NB4 (cell line): ENCODE measurements at regions not wholly inside any gene's neighbourhood (a gene's known extent, or its start where the extent isn't known, plus 50 kb on each side); places are given as distances from the start of the nearest gene placed in this dataset.
A peak's percentile ranks its signal among the peaks of the same experiment; 100 is the strongest.

Experiments used
- DNase-seq: peaks from one replicate; pipeline ENCODE4 v3.0.0; 2010; ENCODE audit warnings: low read depth
- H3K4me3 ChIP-seq: one replicate; pipeline ENCODE4 v1.5.1; 2011; ENCODE audit warnings: mild to moderate bottlenecking, low read depth, low read length, moderate library complexity
- CTCF ChIP-seq: IDR thresholded peaks from one replicate; pipeline ENCODE4 v1.5.1; 2012; ENCODE audit warnings: low read depth, low read length
- MYC ChIP-seq: IDR thresholded peaks from 2 replicates; pipeline ENCODE4 v1.6.1; 2011; ENCODE audit warnings: low read depth, low read length
- POLR2A ChIP-seq: IDR thresholded peaks from 2 replicates; pipeline ENCODE4 v1.6.1; 2011; ENCODE audit warnings: mild to moderate bottlenecking; ENCODE audit not compliant: insufficient read length; ENCODE audit errors: extremely low read depth
- TF ChIP-seq, protein P1 (sequence below): IDR thresholded peaks from 2 replicates; pipeline ENCODE4 v1.6.1; 2011; ENCODE audit warnings: low read depth, low read length

DNA sequence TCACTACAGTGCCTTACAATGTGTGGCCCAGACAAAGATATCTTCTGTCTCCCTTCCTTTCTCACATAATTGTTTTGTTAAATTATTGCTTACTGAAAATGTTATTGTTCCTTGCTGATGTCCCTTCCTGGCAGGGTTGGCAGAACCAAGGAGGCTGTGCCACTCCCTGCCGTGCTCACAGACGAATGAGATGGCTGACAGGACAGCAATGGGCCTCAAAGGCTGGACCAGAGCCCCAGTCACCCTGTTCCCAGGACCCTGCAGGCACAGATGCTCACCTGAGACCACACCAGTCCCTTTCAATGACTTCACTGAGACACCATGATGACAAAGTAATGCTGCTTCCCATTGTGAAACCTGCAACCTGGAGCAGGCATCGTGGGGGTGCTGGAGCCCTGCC lies 375.1 kb downstream of the HACE1 start:
- TF ChIP-seq MYC (no peak), CTCF (no peak), POLR2A (no peak)
- TF ChIP-seq, protein P1, sequence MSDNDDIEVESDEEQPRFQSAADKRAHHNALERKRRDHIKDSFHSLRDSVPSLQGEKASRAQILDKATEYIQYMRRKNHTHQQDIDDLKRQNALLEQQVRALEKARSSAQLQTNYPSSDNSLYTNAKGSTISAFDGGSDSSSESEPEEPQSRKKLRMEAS, result no peak
- H3K4me3 ChIP-seq, result no peak overlapping the region
- DNase-seq, result no peak

DNA sequence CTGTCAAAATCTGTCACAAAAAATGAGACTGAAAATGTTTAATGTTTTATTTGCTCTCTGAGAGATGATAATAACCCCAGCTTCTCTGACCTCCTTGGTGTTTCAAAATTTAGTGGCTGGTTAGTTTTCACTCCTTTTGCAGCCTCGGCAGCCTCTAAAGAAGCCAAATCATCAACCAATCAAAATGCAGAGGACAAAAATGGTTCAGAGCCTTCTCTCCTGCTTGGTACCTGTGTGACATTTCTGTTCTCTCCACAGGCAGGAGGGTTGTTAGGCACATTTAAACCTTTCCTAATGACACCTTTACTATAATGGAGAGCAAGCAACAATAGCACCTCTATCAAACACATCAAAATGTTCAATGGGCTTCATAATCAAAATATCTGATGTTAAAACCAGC lies 375.5 kb downstream of the HACE1 start:
- no peak overlapping the region for H3K4me3 ChIP-seq
- TF ChIP-seq, protein P1, result no peak
- no peak for TF ChIP-seq CTCF
- no peak for TF ChIP-seq POLR2A
- TF ChIP-seq MYC, result no peak
- DNase-seq, result no peak

DNA sequence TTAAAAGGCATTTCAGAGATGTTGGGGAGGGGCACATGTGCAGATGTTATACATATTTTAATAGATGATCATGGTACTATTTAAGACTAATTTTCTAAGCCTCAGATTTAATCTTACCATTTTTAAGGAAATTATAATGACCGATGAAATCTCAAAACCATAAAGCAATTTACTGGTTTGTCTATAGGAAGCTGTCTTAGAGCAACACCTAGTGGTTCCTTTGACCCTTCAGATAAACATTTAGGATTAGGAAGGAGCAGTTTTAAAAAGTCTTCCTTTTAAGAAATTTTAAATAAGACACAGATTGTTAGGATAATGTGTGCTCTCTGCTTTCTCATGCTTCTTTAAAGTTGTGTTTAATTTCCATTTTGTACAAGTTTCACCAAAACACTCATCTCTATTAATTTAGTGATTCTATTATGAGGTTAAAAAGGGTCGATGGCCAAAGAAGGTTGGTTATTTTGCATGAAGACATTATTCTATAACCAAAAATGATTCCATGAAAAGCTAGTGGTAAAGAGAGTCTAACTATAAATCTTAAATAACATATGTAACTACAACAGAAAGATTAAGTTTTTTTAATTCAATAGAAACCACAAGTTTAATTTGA lies 376.4 kb downstream of the HACE1 start:
- no peak overlapping the region for H3K4me3 ChIP-seq
- peak; percentile 38 for DNase-seq
- peak; percentile 21 for TF ChIP-seq CTCF
- TF ChIP-seq MYC, result no peak

DNA sequence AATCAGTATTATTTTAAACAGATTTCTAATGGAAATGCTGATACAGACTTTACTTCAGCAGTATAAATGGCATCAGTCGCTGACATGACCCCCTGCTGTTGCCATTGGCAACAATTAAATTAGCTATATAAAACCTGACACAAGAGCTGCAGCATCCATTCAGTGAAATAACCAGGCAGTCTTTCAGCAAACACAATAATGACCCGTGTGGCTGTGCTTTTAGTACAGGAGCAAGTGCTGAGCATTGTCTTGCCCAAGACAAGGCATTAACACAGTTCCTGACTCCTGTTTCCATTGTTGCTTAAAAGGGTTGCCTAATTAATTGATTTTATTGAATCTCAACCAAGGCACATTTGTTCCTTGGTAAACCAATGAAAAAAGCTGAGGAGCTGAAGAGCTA lies 382.1 kb downstream of the HACE1 start:
- H3K4me3 ChIP-seq, result no peak overlapping the region
- DNase-seq, result no peak
- TF ChIP-seq MYC, result no peak
- TF ChIP-seq CTCF, result no peak
- TF ChIP-seq, protein P1, result no peak
- TF ChIP-seq POLR2A, result no peak

GRCh38 chr6:104473021-104473429 lies 386.7 kb downstream of the HACE1 start:
- TF ChIP-seq POLR2A (no peak), MYC (no peak), CTCF (no peak)
- TF ChIP-seq, protein P1, result no peak
- no peak for DNase-seq

More at GRCh38 chr6:104473021-104473429, 386.7 kb downstream of the HACE1 start:
- H3K4me3 ChIP-seq, result no peak overlapping the region
